ENCODE measurements at regions not wholly inside any gene's neighbourhood (a gene's known extent, or its start where the extent isn't known, plus 50 kb on each side); places are given as distances from the start of the nearest gene placed in this dataset.

GRCh38 chr6:19127081-19127480, 710.1 kb upstream of the ID4 start:
- Histone ChIP-seq H3K9me3 (replicated peaks; ENCODE audit: insufficient read depth, low read length) (no peaks in the 10 kb centered on the region), H2AFZ (ENCODE audit: low read length) (no peak overlapping the region), H3K27ac (ENCODE audit: low read length) (no peak overlapping the region), H3K4me3 (ENCODE audit: low read length) (no peak overlapping the region), H3K36me3 (replicated peaks; ENCODE audit: insufficient read depth, low read length) (no peaks in the 10 kb centered on the region), H3K9me2 (replicated peaks; ENCODE audit: insufficient read depth, low read length) (no peaks in the 10 kb centered on the region), H3F3A (ENCODE audit: insufficient read depth, low read length) (no peaks in the 10 kb centered on the region), H3K4me1 (ENCODE audit: low read length) (no peaks in the 10 kb centered on the region), H4K20me1 (ENCODE audit: insufficient read depth, low read length) (no peaks in the 10 kb centered on the region), H3K4me2 (ENCODE audit: low read depth, low read length) (no peak overlapping the region), H3K9ac (ENCODE audit: low read length) (no peak overlapping the region), H3K27me3 (replicated peaks; ENCODE audit: insufficient read depth, low read length) (no peaks in the 10 kb centered on the region), H3K79me2 (ENCODE audit: low read length) (no peaks in the 10 kb centered on the region)
- DNase-seq: no peak
- TF ChIP-seq EZH2 (optimal IDR thresholded peaks at IDR 0.05; ENCODE audit: low read depth, low read length): no peak
- no peak for TF ChIP-seq EZH2phosphoT487 (IDR thresholded peaks at IDR 0.05; ENCODE audit: low read length)
- TF ChIP-seq CTCF (IDR thresholded peaks at IDR 0.05; ENCODE audit: low read length): no peak

GRCh38 chr6:19128701-19129100, 708.5 kb upstream of the ID4 start:
- Histone ChIP-seq H3K9me2 (replicated peaks; ENCODE audit: insufficient read depth, low read length) (no peaks in the 10 kb centered on the region), H4K20me1 (ENCODE audit: insufficient read depth, low read length) (no peaks in the 10 kb centered on the region), H3K4me1 (ENCODE audit: low read length) (no peaks in the 10 kb centered on the region), H3K4me2 (ENCODE audit: low read depth, low read length) (no peak overlapping the region), H3K4me3 (ENCODE audit: low read length) (no peak overlapping the region), H3K36me3 (replicated peaks; ENCODE audit: insufficient read depth, low read length) (no peaks in the 10 kb centered on the region), H3K9ac (ENCODE audit: low read length) (no peak overlapping the region), H3K9me3 (replicated peaks; ENCODE audit: insufficient read depth, low read length) (no peaks in the 10 kb centered on the region), H3K27me3 (replicated peaks; ENCODE audit: insufficient read depth, low read length) (no peaks in the 10 kb centered on the region), H3K79me2 (ENCODE audit: low read length) (no peaks in the 10 kb centered on the region), H2AFZ (ENCODE audit: low read length) (no peak overlapping the region), H3F3A (ENCODE audit: insufficient read depth, low read length) (no peaks in the 10 kb centered on the region), H3K27ac (ENCODE audit: low read length) (no peak overlapping the region)
- no peak for TF ChIP-seq CTCF (IDR thresholded peaks at IDR 0.05; ENCODE audit: low read length)
- no peak for TF ChIP-seq EZH2 (optimal IDR thresholded peaks at IDR 0.05; ENCODE audit: low read depth, low read length)
- no peak for TF ChIP-seq EZH2phosphoT487 (IDR thresholded peaks at IDR 0.05; ENCODE audit: low read length)
- no peak for DNase-seq

GRCh38 chr6:19135706-19136105, 701.5 kb upstream of the ID4 start:
- H3K27me3 ChIP-seq (replicated peaks; ENCODE audit: insufficient read depth, low read length): no peaks in the 10 kb centered on the region
- no peaks in the 10 kb centered on the region for H3K4me1 ChIP-seq (ENCODE audit: low read length)
- H2AFZ ChIP-seq (ENCODE audit: low read length): no peak overlapping the region
- no peaks in the 10 kb centered on the region for H3K79me2 ChIP-seq (ENCODE audit: low read length)
- no peaks in the 10 kb centered on the region for H4K20me1 ChIP-seq (ENCODE audit: insufficient read depth, low read length)
- no peaks in the 10 kb centered on the region for H3K36me3 ChIP-seq (replicated peaks; ENCODE audit: insufficient read depth, low read length)
- no peaks in the 10 kb centered on the region for H3F3A ChIP-seq (ENCODE audit: insufficient read depth, low read length)
- H3K9me3 ChIP-seq (replicated peaks; ENCODE audit: insufficient read depth, low read length): no peaks in the 10 kb centered on the region
- H3K27ac ChIP-seq (ENCODE audit: low read length): no peak overlapping the region
- no peak overlapping the region for H3K9ac ChIP-seq (ENCODE audit: low read length)
- no peak overlapping the region for H3K4me2 ChIP-seq (ENCODE audit: low read depth, low read length)
- H3K4me3 ChIP-seq (ENCODE audit: low read length): no peak overlapping the region
- TF ChIP-seq EZH2 (optimal IDR thresholded peaks at IDR 0.05; ENCODE audit: low read depth, low read length) (no peak), CTCF (IDR thresholded peaks at IDR 0.05; ENCODE audit: low read length) (no peak), EZH2phosphoT487 (IDR thresholded peaks at IDR 0.05; ENCODE audit: low read length) (no peak)
- no peak for DNase-seq
- H3K9me2 ChIP-seq (replicated peaks; ENCODE audit: insufficient read depth, low read length): no peaks in the 10 kb centered on the region

All from MM.1S (cell line).